Activated CD4-positive, alpha-beta T cell treated with anti-CD3 and anti-CD28 coated beads, Interleukin-2, amount 10 ng/mL, durations not matched to agents 24 days and 14 days (primary cell): ENCODE measurements at regions not wholly inside any gene's neighbourhood (a gene's known extent, or its start where the extent isn't known, plus 50 kb on each side); places are given as distances from the start of the nearest gene placed in this dataset.

Source experiments
- DNase-seq: peaks from one replicate; pipeline ENCODE4 v3.0.0; 2022
- H3K27ac Mint-ChIP-seq: one replicate; pipeline ENCODE4 v1.8.0; 2022; ENCODE audit warnings: mild to moderate bottlenecking, mixed read lengths
- H3K27me3 Mint-ChIP-seq: one replicate; pipeline ENCODE4 v1.8.0; 2022; ENCODE audit warnings: mixed read lengths
- H3K36me3 Mint-ChIP-seq: one replicate; pipeline ENCODE4 v1.8.0; 2022; ENCODE audit warnings: low read depth, mild to moderate bottlenecking, mixed read lengths
- H3K4me1 Mint-ChIP-seq: one replicate; pipeline ENCODE4 v1.8.0; 2021; ENCODE audit warnings: mixed read lengths
- H3K4me3 Mint-ChIP-seq: one replicate; pipeline ENCODE4 v1.8.0; 2022; ENCODE audit warnings: mild to moderate bottlenecking, moderate library complexity, mixed read lengths
- H3K9me3 Mint-ChIP-seq: one replicate; pipeline ENCODE4 v1.8.0; 2021; ENCODE audit warnings: mixed read lengths
- intact Hi-C: fragments of 100-400 bp; cut with micrococcal nuclease; formaldehyde crosslinking; loops from one replicate; pipeline ENCODE4 v1.15.1; 2023

DNA sequence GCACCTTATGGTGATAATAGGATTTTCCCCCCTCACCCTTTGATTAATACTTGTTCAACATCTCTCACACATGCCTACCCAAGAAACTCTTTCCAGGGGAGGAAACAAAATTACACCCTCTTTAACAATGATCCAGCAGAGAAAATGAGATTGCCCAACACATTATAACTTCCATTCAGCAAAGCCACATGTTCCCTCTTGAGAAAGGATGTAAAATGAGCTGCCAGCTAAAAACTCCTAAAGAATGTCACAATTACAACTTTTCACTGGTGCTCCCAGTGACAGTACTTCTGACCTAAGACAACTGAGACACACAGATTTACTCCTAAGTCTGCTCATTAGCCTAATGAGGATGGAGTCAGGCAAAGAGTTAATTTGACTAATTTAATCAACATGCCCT, 621.4 kb downstream of the DIAPH3 start:
- Mint-ChIP-seq H3K36me3 (no peaks in the 10 kb centered on the region), H3K9me3 (no peaks in the 10 kb centered on the region), H3K27ac (no peak overlapping the region), H3K27me3 (no peaks in the 10 kb centered on the region), H3K4me1 (no peaks in the 10 kb centered on the region), H3K4me3 (no peak overlapping the region)
- no peak for DNase-seq
- intact Hi-C loops: no loop called here

GRCh38 chr13:59543418-59543817, 620.3 kb downstream of the DIAPH3 start:
- H3K9me3 Mint-ChIP-seq: no peaks in the 10 kb centered on the region
- no peak for DNase-seq
- no peak overlapping the region for H3K4me3 Mint-ChIP-seq
- H3K4me1 Mint-ChIP-seq: no peaks in the 10 kb centered on the region
- no peaks in the 10 kb centered on the region for H3K36me3 Mint-ChIP-seq
- no peak overlapping the region for H3K27ac Mint-ChIP-seq
- no peaks in the 10 kb centered on the region for H3K27me3 Mint-ChIP-seq
- intact Hi-C loops: no loop called here

- no peaks in the 10 kb centered on the region for H3K4me1 Mint-ChIP-seq
- intact Hi-C loops: no loop called here
- no peak overlapping the region for H3K27ac Mint-ChIP-seq
- DNase-seq: no peak
- no peaks in the 10 kb centered on the region for H3K9me3 Mint-ChIP-seq
- H3K27me3 Mint-ChIP-seq: no peaks in the 10 kb centered on the region
- no peaks in the 10 kb centered on the region for H3K36me3 Mint-ChIP-seq
- H3K4me3 Mint-ChIP-seq: no peak overlapping the region
These were observed 618.7 kb downstream of the DIAPH3 start for GRCh38 chr13:59545007-59545406.

DNA sequence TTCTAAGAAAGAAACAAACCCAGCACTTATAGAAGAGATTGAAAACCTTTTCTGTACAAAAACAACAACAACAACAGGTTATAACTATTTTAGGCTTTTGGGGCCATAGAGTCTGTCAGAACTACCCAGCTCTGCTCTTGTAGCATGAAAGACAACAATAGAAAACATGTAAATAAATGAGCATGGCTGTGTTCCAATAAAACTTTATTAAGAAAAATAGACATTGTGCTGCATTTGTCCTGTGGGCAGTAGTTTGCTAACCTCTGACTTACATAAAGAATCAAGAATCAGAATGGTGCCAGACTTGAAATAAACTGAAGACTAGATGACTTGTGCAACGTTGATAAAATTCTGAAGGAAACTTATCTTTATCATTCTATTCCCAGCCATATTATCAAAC, 617.5 kb downstream of the DIAPH3 start:
- Mint-ChIP-seq H3K27ac (no peak overlapping the region), H3K9me3 (no peaks in the 10 kb centered on the region), H3K4me3 (no peak overlapping the region), H3K4me1 (no peaks in the 10 kb centered on the region), H3K27me3 (no peaks in the 10 kb centered on the region), H3K36me3 (no peaks in the 10 kb centered on the region)
- no peak for DNase-seq
- intact Hi-C loops: no loop called here

DNA sequence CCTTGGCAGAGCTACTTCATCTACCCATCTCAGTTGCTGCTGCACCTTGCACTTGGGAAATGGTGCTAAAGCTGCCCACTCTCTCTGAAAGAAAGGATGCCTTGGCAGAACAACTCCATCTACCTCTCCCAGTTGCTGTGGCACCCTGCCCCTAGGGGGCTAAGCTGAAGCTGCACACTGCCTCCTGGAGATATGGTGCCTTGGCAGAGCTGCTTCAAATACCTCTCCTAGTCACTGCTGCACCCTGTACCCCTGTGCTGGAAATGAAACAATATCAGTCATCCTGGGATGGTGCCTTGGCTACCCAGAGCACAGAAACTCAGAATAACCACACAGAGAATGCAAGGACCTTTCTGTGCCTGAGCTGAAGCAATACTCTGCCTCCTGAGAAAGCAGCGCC, 615.8 kb downstream of the DIAPH3 start:
- peaks cover 9% of the 10 kb centered on the region for H3K9me3 Mint-ChIP-seq
- no peak for DNase-seq
- H3K27ac Mint-ChIP-seq: no peak overlapping the region
- H3K36me3 Mint-ChIP-seq: no peaks in the 10 kb centered on the region
- no peaks in the 10 kb centered on the region for H3K4me1 Mint-ChIP-seq
- no peaks in the 10 kb centered on the region for H3K27me3 Mint-ChIP-seq
- H3K4me3 Mint-ChIP-seq: no peak overlapping the region
- intact Hi-C loops: no loop called here

- DNase-seq: no peak
- H3K9me3 Mint-ChIP-seq: peaks cover 9% of the 10 kb centered on the region
- no peaks in the 10 kb centered on the region for H3K36me3 Mint-ChIP-seq
- intact Hi-C loops: no loop called here
- no peak overlapping the region for H3K27ac Mint-ChIP-seq
- no peaks in the 10 kb centered on the region for H3K27me3 Mint-ChIP-seq
- no peak overlapping the region for H3K4me3 Mint-ChIP-seq
- no peaks in the 10 kb centered on the region for H3K4me1 Mint-ChIP-seq
These were observed 600.8 kb downstream of the DIAPH3 start for GRCh38 chr13:59562924-59563323.

- H3K9me3 Mint-ChIP-seq: peaks cover 4% of the 10 kb centered on the region
- no peaks in the 10 kb centered on the region for H3K36me3 Mint-ChIP-seq
- intact Hi-C loops: no loop called here
- no peak overlapping the region for H3K4me3 Mint-ChIP-seq
- DNase-seq: no peak
- H3K27me3 Mint-ChIP-seq: no peaks in the 10 kb centered on the region
- no peak overlapping the region for H3K27ac Mint-ChIP-seq
- H3K4me1 Mint-ChIP-seq: peaks cover 2% of the 10 kb centered on the region
These were observed 597.2 kb downstream of the DIAPH3 start for GRCh38 chr13:59566561-59566960.

DNA sequence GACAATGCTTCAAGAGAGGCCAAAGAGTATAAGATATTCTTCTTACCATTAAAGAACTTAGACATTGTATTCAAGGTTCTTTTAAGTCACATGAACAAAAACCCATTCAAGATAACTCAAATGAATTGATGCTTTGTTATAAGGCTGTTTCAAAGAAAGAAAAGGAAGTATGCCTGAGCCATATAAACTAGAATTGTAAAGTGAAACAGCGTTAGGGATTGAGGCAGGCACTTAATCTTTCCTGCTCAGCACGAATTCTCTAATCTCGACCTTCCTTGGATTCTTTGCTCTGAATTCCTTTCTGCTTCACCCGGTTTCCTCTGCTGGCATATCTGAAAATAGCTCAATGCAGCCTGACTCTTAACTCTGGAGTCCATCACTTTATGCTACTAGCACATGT, 595.4 kb downstream of the DIAPH3 start:
- Mint-ChIP-seq H3K9me3 (peaks cover 4% of the 10 kb centered on the region), H3K4me1 (peaks cover 2% of the 10 kb centered on the region), H3K36me3 (no peaks in the 10 kb centered on the region), H3K27ac (no peak overlapping the region), H3K27me3 (no peaks in the 10 kb centered on the region), H3K4me3 (no peak overlapping the region)
- intact Hi-C loops: no loop called here
- DNase-seq: no peak

GRCh38 chr13:59570204-59570603, 593.5 kb downstream of the DIAPH3 start:
- Mint-ChIP-seq H3K4me3 (no peak overlapping the region), H3K4me1 (peaks cover 2% of the 10 kb centered on the region), H3K27me3 (no peaks in the 10 kb centered on the region), H3K27ac (no peak overlapping the region), H3K36me3 (no peaks in the 10 kb centered on the region), H3K9me3 (peaks cover under 1% of the 10 kb centered on the region)
- intact Hi-C loops: no loop called here
- no peak for DNase-seq

DNA sequence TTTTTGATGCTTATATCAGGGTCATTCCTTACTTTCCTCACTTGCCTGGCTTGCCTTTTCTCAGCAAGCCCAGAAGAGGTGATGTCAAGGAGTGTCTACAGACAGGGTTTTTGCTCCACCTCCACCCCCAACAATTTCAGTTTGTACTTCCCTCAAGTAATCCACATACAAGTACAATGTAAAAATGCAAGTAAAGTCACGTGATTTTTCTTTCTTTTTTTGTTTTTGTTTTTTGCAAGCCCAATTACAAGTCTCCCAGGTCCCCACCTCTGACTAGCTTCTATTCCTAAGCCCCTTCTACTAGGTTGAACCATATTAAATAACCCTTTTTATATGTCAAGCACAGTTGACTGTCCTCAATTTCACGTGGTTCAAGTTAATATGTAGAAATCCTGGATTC, 579.6 kb downstream of the DIAPH3 start:
- intact Hi-C loops: no loop called here
- H3K9me3 Mint-ChIP-seq: no peaks in the 10 kb centered on the region
- H3K27ac Mint-ChIP-seq: no peak overlapping the region
- H3K36me3 Mint-ChIP-seq: no peaks in the 10 kb centered on the region
- no peaks in the 10 kb centered on the region for H3K4me1 Mint-ChIP-seq
- DNase-seq: no peak
- no peaks in the 10 kb centered on the region for H3K27me3 Mint-ChIP-seq
- H3K4me3 Mint-ChIP-seq: no peak overlapping the region

DNA sequence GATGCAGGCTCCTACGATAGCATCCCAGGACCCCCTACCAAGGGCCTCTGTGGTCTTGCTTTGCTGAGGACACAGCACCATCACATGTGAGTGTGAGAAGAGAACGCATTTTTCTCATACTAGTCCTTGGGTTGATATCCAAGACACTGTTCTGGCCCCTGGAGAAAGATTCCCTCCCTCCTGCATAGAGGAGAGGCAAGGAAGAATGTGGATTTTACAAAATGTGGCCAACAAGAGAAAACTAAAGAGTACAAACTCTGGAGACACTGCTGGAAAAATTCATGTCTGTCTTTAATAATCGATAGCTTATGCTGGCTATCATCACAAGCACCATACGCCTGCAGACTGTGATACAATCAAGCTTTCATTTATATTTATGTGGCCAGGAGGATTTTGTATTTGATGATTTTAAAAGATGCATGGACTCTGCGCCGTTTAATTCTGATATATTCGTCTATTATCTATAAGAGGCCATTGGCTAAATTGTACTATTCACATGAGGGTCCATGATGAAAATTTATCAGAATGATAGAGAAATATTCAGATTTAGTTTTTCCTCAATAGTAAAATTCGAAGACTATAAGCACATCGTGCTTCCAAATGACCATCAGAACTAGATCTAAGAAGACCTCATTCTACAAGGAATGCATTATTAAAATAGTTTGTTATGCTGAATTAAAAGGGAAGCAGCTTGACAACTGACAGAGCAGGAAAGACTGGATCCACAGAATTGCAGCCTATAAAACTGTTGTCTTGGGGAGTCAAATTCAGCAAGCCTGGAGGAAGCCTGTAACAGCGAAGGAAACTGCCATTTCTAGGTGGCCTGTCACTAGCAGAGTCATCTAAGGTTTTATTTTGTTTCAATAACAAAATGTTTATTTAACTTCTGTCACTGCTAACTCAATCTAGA, 578.7 kb downstream of the DIAPH3 start:
- Mint-ChIP-seq H3K27me3 (no peaks in the 10 kb centered on the region), H3K9me3 (no peaks in the 10 kb centered on the region), H3K27ac (no peak overlapping the region), H3K36me3 (no peaks in the 10 kb centered on the region), H3K4me3 (no peak overlapping the region), H3K4me1 (no peaks in the 10 kb centered on the region)
- intact Hi-C loops: no loop called here
- no peak for DNase-seq

- H3K27me3 Mint-ChIP-seq: no peaks in the 10 kb centered on the region
- no peaks in the 10 kb centered on the region for H3K4me1 Mint-ChIP-seq
- no peaks in the 10 kb centered on the region for H3K36me3 Mint-ChIP-seq
- no peaks in the 10 kb centered on the region for H3K9me3 Mint-ChIP-seq
- H3K4me3 Mint-ChIP-seq: no peak overlapping the region
- no peak for DNase-seq
- no peak overlapping the region for H3K27ac Mint-ChIP-seq
- intact Hi-C loops: no loop called here
These were observed 576.7 kb downstream of the DIAPH3 start for GRCh38 chr13:59587030-59587429.

- no peak for DNase-seq
- Mint-ChIP-seq H3K9me3 (peaks cover 6% of the 10 kb centered on the region), H3K27me3 (no peaks in the 10 kb centered on the region), H3K4me1 (no peaks in the 10 kb centered on the region), H3K4me3 (no peak overlapping the region), H3K36me3 (no peaks in the 10 kb centered on the region), H3K27ac (no peak overlapping the region)
- intact Hi-C loops: no loop called here
These were observed 575.6 kb downstream of the DIAPH3 start for GRCh38 chr13:59587971-59588716.

GRCh38 chr13:59588717-59589067, 575.0 kb downstream of the DIAPH3 start:
- Mint-ChIP-seq H3K36me3 (no peaks in the 10 kb centered on the region), H3K4me3 (no peak overlapping the region), H3K27me3 (no peaks in the 10 kb centered on the region), H3K27ac (no peak overlapping the region), H3K4me1 (no peaks in the 10 kb centered on the region), H3K9me3 (peaks cover 9% of the 10 kb centered on the region)
- intact Hi-C loops: no loop called here
- DNase-seq: no peak
